ENCODE measurements at regions not wholly inside any gene's neighbourhood (a gene's known extent, or its start where the extent isn't known, plus 50 kb on each side); places are given as distances from the start of the nearest gene placed in this dataset.

DNA sequence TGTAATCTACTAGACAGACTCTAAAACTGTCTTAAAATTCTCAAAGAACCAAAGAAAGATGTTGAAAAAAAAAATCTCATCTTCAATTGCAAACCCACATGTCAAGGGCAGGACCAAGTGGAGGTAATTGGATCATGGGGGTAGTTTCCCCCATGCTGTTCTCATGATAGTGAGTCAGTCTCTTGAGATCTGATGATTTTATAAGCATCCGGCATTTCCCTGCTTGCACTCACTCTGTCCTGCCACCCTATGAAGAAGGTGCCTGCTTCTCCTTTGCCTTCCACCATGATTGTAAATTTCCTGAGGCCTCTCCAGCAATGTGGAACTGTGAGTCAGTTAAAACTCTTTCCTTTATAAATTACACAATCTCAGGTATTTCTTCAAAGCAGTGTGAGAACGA is 257.0 kb downstream of the HHIPL2 start:
- H3K27me3 ChIP-seq (replicated peaks): no peaks in the 10 kb centered on the region
- H3K36me3 ChIP-seq (replicated peaks): no peaks in the 10 kb centered on the region
- TF ChIP-seq, protein P1, sequence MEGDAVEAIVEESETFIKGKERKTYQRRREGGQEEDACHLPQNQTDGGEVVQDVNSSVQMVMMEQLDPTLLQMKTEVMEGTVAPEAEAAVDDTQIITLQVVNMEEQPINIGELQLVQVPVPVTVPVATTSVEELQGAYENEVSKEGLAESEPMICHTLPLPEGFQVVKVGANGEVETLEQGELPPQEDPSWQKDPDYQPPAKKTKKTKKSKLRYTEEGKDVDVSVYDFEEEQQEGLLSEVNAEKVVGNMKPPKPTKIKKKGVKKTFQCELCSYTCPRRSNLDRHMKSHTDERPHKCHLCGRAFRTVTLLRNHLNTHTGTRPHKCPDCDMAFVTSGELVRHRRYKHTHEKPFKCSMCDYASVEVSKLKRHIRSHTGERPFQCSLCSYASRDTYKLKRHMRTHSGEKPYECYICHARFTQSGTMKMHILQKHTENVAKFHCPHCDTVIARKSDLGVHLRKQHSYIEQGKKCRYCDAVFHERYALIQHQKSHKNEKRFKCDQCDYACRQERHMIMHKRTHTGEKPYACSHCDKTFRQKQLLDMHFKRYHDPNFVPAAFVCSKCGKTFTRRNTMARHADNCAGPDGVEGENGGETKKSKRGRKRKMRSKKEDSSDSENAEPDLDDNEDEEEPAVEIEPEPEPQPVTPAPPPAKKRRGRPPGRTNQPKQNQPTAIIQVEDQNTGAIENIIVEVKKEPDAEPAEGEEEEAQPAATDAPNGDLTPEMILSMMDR (IDR thresholded peaks at IDR 0.05; ENCODE audit: low read depth, low read length, missing control alignments): no peak
- in situ Hi-C loops (cut with HindIII; ENCODE audit: low pct_ligation_motif_present, low sequenced_read_pairs): no loop called here
- no peak overlapping the region for H3K4me3 ChIP-seq (ENCODE audit: low read depth, low read length)
- no peak for DNase-seq
- no peak overlapping the region for H3K27ac ChIP-seq

DNA sequence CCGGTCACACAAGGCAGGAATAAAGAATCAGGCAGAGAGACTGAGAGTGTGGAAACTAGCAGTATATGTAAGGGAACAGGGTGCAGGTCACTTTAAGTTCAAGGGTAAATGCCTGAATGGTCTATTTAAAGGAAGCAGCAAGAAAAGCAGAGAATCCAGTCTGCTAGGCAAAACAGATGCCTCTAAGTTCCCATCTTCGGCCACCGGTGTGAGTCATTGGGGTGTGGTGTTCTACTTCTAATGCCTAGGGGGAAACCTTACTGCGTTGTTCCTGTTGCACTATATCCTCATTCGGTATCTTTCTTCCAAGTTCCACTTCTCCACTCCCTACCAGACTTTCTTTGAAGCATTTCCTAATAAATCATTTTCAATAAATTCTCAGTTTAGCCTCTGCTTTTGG is 259.9 kb downstream of the HHIPL2 start:
- TF ChIP-seq, protein P1 (IDR thresholded peaks at IDR 0.05; ENCODE audit: low read depth, low read length, missing control alignments): no peak
- DNase-seq: no peak
- no peaks in the 10 kb centered on the region for H3K27me3 ChIP-seq (replicated peaks)
- in situ Hi-C loops (cut with HindIII; ENCODE audit: low pct_ligation_motif_present, low sequenced_read_pairs): no loop called here
- H3K27ac ChIP-seq: no peak overlapping the region
- no peak overlapping the region for H3K4me3 ChIP-seq (ENCODE audit: low read depth, low read length)
- no peaks in the 10 kb centered on the region for H3K36me3 ChIP-seq (replicated peaks)

DNA sequence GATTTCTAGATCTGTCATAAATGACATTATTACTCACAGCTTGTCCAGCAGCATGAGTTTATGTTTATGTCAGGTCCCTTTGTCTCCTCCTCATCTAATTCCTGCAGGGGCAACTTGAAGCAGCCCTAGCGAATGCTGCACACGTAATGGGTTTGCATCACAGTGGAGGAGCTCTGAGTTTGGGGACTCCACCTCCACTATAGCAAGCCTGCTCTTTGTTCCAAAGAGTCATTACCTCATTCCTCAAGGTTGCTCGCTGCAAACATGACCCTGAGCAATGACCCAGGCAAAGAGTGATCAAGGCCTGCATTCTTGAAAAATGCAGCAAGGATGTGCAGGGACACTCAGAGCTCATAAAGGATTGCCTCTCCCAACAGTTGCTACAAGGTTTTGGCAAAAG is 261.9 kb downstream of the HHIPL2 start:
- TF ChIP-seq, protein P1 (IDR thresholded peaks at IDR 0.05; ENCODE audit: low read depth, low read length, missing control alignments): no peak
- Histone ChIP-seq H3K36me3 (replicated peaks) (no peaks in the 10 kb centered on the region), H3K4me3 (ENCODE audit: low read depth, low read length) (no peak overlapping the region), H3K27me3 (replicated peaks) (no peaks in the 10 kb centered on the region), H3K27ac (no peak overlapping the region)
- in situ Hi-C loops (cut with HindIII; ENCODE audit: low pct_ligation_motif_present, low sequenced_read_pairs): no loop called here
- no peak for DNase-seq

DNA sequence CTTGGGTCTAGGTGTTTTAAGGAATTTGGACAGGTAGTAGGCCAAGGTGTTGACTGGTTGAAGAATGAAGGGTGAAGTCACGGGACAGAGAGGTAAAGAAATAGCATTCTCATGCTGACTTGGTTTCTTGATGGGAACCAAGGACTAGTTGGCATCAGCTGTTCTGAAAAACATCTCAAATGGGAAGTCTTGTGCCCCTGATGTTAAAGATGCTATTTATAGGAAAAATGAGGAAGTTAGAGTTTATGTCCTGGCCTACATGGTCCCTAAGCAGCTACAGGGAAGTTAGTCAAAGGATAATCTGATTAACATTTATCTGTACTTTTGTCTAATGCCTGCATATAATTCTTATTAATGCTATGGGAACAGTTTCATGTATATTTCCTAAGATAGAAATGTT is 262.4 kb downstream of the HHIPL2 start:
- DNase-seq: no peak
- TF ChIP-seq, protein P1 (IDR thresholded peaks at IDR 0.05; ENCODE audit: low read depth, low read length, missing control alignments): no peak
- in situ Hi-C loops (cut with HindIII; ENCODE audit: low pct_ligation_motif_present, low sequenced_read_pairs): no loop called here
- Histone ChIP-seq H3K4me3 (ENCODE audit: low read depth, low read length) (no peak overlapping the region), H3K27me3 (replicated peaks) (no peaks in the 10 kb centered on the region), H3K36me3 (replicated peaks) (no peaks in the 10 kb centered on the region), H3K27ac (no peak overlapping the region)

DNA sequence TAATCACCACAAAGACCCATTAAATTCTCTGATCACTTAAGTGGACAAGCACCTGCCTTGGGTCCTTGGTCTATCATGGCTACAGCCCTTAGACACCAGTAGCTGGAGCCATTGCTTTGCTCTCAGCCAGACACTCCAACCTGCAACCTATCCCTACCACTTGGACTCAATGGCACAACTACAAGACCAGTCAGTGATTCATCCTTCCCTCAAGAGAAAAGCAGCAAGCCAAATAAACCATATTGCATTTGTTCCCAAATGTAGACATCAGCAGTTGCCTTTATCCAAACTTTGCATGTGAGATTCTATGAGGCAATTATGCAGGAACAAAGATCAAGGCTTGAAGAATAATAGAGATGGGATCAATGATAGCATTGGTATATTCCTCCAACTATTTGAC is 263.4 kb downstream of the HHIPL2 start:
- H3K27ac ChIP-seq: no peak overlapping the region
- in situ Hi-C loops (cut with HindIII; ENCODE audit: low pct_ligation_motif_present, low sequenced_read_pairs): no loop called here
- no peaks in the 10 kb centered on the region for H3K36me3 ChIP-seq (replicated peaks)
- DNase-seq: no peak
- no peak overlapping the region for H3K4me3 ChIP-seq (ENCODE audit: low read depth, low read length)
- no peaks in the 10 kb centered on the region for H3K27me3 ChIP-seq (replicated peaks)
- TF ChIP-seq, protein P1 (IDR thresholded peaks at IDR 0.05; ENCODE audit: low read depth, low read length, missing control alignments): no peak

DNA sequence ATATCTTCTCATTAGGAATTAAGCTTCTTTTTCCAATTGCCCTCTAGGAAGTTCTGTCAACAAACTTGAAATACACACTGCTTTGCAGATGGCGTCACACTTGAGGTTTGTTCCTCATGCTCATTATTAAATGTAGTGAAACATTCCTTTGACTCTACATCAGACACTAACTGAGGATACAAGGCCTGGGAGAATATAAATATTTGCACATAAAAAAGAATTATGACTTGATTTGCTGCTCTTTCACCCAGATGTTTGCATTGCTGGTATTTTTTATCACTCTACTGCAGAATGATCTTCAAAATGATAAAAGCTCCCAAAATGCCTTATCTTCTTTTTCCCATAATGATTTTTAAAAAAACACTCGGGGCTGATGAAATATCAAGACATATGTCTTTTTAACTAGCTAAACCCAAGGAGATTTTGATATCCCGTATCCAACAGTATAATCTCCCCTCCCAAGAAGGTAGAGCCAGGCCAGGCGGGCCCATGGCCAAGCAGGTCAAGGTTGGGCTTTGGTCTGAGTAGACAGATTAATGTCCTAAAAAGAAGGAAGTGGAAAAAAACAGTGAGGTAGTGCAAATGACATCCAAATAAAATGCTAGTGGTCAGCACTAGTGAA is 264.6 kb downstream of the HHIPL2 start:
- DNase-seq: no peak
- no peaks in the 10 kb centered on the region for H3K27me3 ChIP-seq (replicated peaks)
- TF ChIP-seq, protein P1 (IDR thresholded peaks at IDR 0.05; ENCODE audit: low read depth, low read length, missing control alignments): no peak
- no peak overlapping the region for H3K27ac ChIP-seq
- no peaks in the 10 kb centered on the region for H3K36me3 ChIP-seq (replicated peaks)
- in situ Hi-C loops (cut with HindIII; ENCODE audit: low pct_ligation_motif_present, low sequenced_read_pairs): no loop called here
- no peak overlapping the region for H3K4me3 ChIP-seq (ENCODE audit: low read depth, low read length)

Data from brain microvascular endothelial cell (primary cell).